IMR-90 (cell line): ENCODE measurements at regions not wholly inside any gene's neighbourhood (a gene's known extent, or its start where the extent isn't known, plus 50 kb on each side); places are given as distances from the start of the nearest gene placed in this dataset.
"Not testable (repeated sequence)": the region's sequence is repeated elsewhere in the genome, so short reads cannot be mapped to it uniquely, and the experiment has no call there.

Experiments used
- ATAC-seq: fragments of 200-7000 bp; cut with Tn5 transposase; 2 replicates; pipeline ENCODE4 v1.9.1; 2020; ENCODE audit warnings: low read depth, mild to moderate bottlenecking, moderate library complexity
- BruUV-seq: library from RNA; stranded (reverse); fragments of 400-500 nt; replicated peaks from 2 replicates; lab custom pipeline; 2021; lab: Mats Ljungman, UMichigan
- CTCF ChIA-PET: fragments of 300-600 bp; formaldehyde crosslinking; extraction: SDS; loops from one replicate; lab custom pipeline; 2021; ENCODE audit warnings: antibody characterized with exemption; lab: Yijun Ruan, JAX
- POLR2A ChIA-PET: fragments of 300-600 bp; sonication (Branson Sonifier 250); formaldehyde crosslinking; loops from one replicate; lab custom pipeline; 2022; ENCODE audit warnings: antibody characterized with exemption; ENCODE audit not compliant: unreplicated experiment; lab: Charles Lee
- DNase-seq: peaks from one replicate; pipeline ENCODE4 v3.0.0; 2013
- H2AFZ ChIP-seq: replicated peaks from 2 replicates; pipeline ENCODE3; 2013; ENCODE audit warnings: low read length, mild to moderate bottlenecking; ENCODE audit not compliant: poor library complexity
- H2AK5ac ChIP-seq: 2 replicates; pipeline ENCODE4 v1.6.1; 2013; ENCODE audit warnings: low read depth, low read length, inconsistent platforms
- H2AK9ac ChIP-seq: replicated peaks from 2 replicates; pipeline ENCODE3; 2013; ENCODE audit warnings: mild to moderate bottlenecking, low read depth, low read length, moderate library complexity; ENCODE audit not compliant: poor library complexity
- H2BK120ac ChIP-seq: 2 replicates; pipeline ENCODE4 v1.6.1; 2013; ENCODE audit warnings: low read depth, low read length, inconsistent platforms
- H2BK15ac ChIP-seq: 3 replicates; pipeline ENCODE4 v1.6.1; 2013; ENCODE audit warnings: low read depth, low read length, inconsistent platforms
- H2BK20ac ChIP-seq: 2 replicates; pipeline ENCODE4 v1.6.1; 2013; ENCODE audit warnings: low read depth, mild to moderate bottlenecking, inconsistent platforms, low read length, moderate library complexity
- H2BK5ac ChIP-seq: 2 replicates; pipeline ENCODE4 v1.6.1; 2013; ENCODE audit warnings: mild to moderate bottlenecking, low read depth, low read length, inconsistent platforms; ENCODE audit not compliant: poor library complexity, severe bottlenecking
- H3K14ac ChIP-seq: replicated peaks from 2 replicates; pipeline ENCODE4 v1.6.1; 2013; ENCODE audit warnings: low read depth, low read length, inconsistent platforms
- H3K18ac ChIP-seq: 2 replicates; pipeline ENCODE4 v1.6.1; 2013; ENCODE audit warnings: low read depth, low read length, control low read depth
- H3K23ac ChIP-seq: 2 replicates; pipeline ENCODE4 v1.6.1; 2013; ENCODE audit warnings: low read depth, low read length, inconsistent platforms
- H3K27ac ChIP-seq: 2 replicates; pipeline ENCODE4 v1.5.1; 2013; ENCODE audit warnings: mild to moderate bottlenecking, control low read depth, low read length; ENCODE audit not compliant: insufficient read depth
- H3K27me3 ChIP-seq: 2 replicates; pipeline ENCODE4 v1.6.1; 2013; ENCODE audit warnings: low read length; ENCODE audit not compliant: control insufficient read depth, insufficient read depth
- H3K36me3 ChIP-seq: 2 replicates; pipeline ENCODE4 v1.6.1; 2013; ENCODE audit warnings: low read length, mixed read lengths; ENCODE audit not compliant: control insufficient read depth, insufficient read depth
- H3K4ac ChIP-seq: 2 replicates; pipeline ENCODE4 v1.6.1; 2013; ENCODE audit warnings: low read depth, low read length, inconsistent platforms
- H3K4me1 ChIP-seq: 2 replicates; pipeline ENCODE4 v1.6.1; 2013; ENCODE audit warnings: low read length, mixed read lengths; ENCODE audit not compliant: control insufficient read depth, insufficient read depth
- H3K4me2 ChIP-seq: 2 replicates; pipeline ENCODE4 v1.6.1; 2013; ENCODE audit warnings: low read depth, mild to moderate bottlenecking, control low read depth, low read length, moderate library complexity
- H3K4me3 ChIP-seq: 2 replicates; pipeline ENCODE4 v1.5.1; 2013; ENCODE audit warnings: low read depth, mild to moderate bottlenecking, control low read depth, low read length, moderate library complexity; ENCODE audit not compliant: insufficient read depth
- H3K56ac ChIP-seq: 2 replicates; pipeline ENCODE4 v1.6.1; 2013; ENCODE audit warnings: low read length, inconsistent platforms; ENCODE audit not compliant: insufficient read depth; ENCODE audit errors: extremely low read depth
- H3K79me1 ChIP-seq, 2 experiments: 2 replicates each; pipeline ENCODE4 v1.6.1; 2013; ENCODE audit warnings: low read length in 2 of 2, inconsistent platforms in 1 of 2, low read depth in 1 of 2
- H3K9ac ChIP-seq: 2 replicates; pipeline ENCODE4 v1.6.1; 2013; ENCODE audit warnings: low read depth, low read length, control low read depth
- H3K9me1 ChIP-seq: 2 replicates; pipeline ENCODE4 v1.6.1; 2013; ENCODE audit warnings: low read length, inconsistent platforms; ENCODE audit not compliant: insufficient read depth
- H3K9me3 ChIP-seq: 2 replicates; pipeline ENCODE4 v1.6.1; 2013; ENCODE audit warnings: low read length; ENCODE audit not compliant: control insufficient read depth, insufficient read depth
- H4K20me1 ChIP-seq: 2 replicates; pipeline ENCODE4 v1.6.1; 2013; ENCODE audit warnings: low read length, inconsistent platforms; ENCODE audit not compliant: insufficient read depth
- H4K5ac ChIP-seq: 2 replicates; pipeline ENCODE4 v1.6.1; 2013; ENCODE audit warnings: mild to moderate bottlenecking, low read depth, low read length, control low read depth
- H4K8ac ChIP-seq, 2 experiments: 2 replicates each; pipeline ENCODE4 v1.6.1; 2013; ENCODE audit warnings: low read depth in 2 of 2, low read length in 2 of 2, control low read depth in 1 of 2, inconsistent platforms in 1 of 2
- H4K91ac ChIP-seq: 2 replicates; pipeline ENCODE4 v1.6.1; 2013; ENCODE audit warnings: low read depth, low read length, inconsistent platforms; ENCODE audit not compliant: insufficient read depth
- WGBS, 2 experiments: methylation state at CpG; one replicate each; pipeline versions ENCODE4 v1.1.5 to v1.1.7; 2013; ENCODE audit warnings: missing lambda C conversion rate in 2 of 2; ENCODE audit not compliant: insufficient read length in 1 of 2; ENCODE audit errors: extremely low coverage in 2 of 2; 5-methylcytosine and 5-hydroxymethylcytosine counted together
- dilution Hi-C: fragments of 300-500 bp; cut with HindIII; formaldehyde crosslinking; loops from one replicate; pipeline ENCODE4 v1.14.3; 2018; ENCODE audit warnings: low sequenced_read_pairs; ENCODE audit not compliant: unreplicated experiment
- in situ Hi-C: fragments of 300-500 bp; cut with MboI; formaldehyde crosslinking; loops from 3 replicates; pipeline ENCODE4 v1.14.3; 2019; ENCODE audit warnings: low sequenced_read_pairs, inconsistent platforms, mixed read lengths
- intact Hi-C: fragments of 100-400 bp; cut with micrococcal nuclease; formaldehyde crosslinking; loops from 2 replicates; pipeline ENCODE4 v1.10.0; 2022

- H3K56ac ChIP-seq, H3K14ac ChIP-seq, H2AK9ac ChIP-seq, in situ Hi-C loops, CTCF ChIA-PET, H3K27me3 ChIP-seq, H2AFZ ChIP-seq, DNase-seq, H3K9me3 ChIP-seq, H2BK5ac ChIP-seq, intact Hi-C loops, H4K91ac ChIP-seq, H4K5ac ChIP-seq, ATAC-seq, H3K79me1 ChIP-seq, H3K4me3 ChIP-seq, BruUV-seq, H3K4me2 ChIP-seq, H4K8ac ChIP-seq, dilution Hi-C loops, H3K4ac ChIP-seq, H2BK15ac ChIP-seq, H4K20me1 ChIP-seq, H3K27ac ChIP-seq, H3K4me1 ChIP-seq, POLR2A ChIA-PET, H2AK5ac ChIP-seq, H3K9ac ChIP-seq, H3K23ac ChIP-seq, H2BK20ac ChIP-seq, H3K9me1 ChIP-seq, H3K36me3 ChIP-seq, H3K18ac ChIP-seq, H2BK120ac ChIP-seq: not testable (repeated sequence)
- no CpG with 5 or more reads among the region's 27 CpGs for WGBS, 2 experiments
Observed at GRCh38 chr3:82584861-82585260, 823.4 kb upstream of the GBE1 start.

- H3K9me1 ChIP-seq, H2BK5ac ChIP-seq, DNase-seq, H2AK9ac ChIP-seq, H3K4me2 ChIP-seq, H3K27me3 ChIP-seq, H2BK120ac ChIP-seq, H4K5ac ChIP-seq, H2BK20ac ChIP-seq, H2AK5ac ChIP-seq, H3K4ac ChIP-seq, CTCF ChIA-PET, H3K36me3 ChIP-seq, ATAC-seq, H3K4me3 ChIP-seq, POLR2A ChIA-PET, dilution Hi-C loops, H4K8ac ChIP-seq, H2BK15ac ChIP-seq, H3K23ac ChIP-seq, BruUV-seq, H4K91ac ChIP-seq, H3K14ac ChIP-seq, H3K79me1 ChIP-seq, H3K9me3 ChIP-seq, H3K4me1 ChIP-seq, in situ Hi-C loops, H3K18ac ChIP-seq, intact Hi-C loops, H3K27ac ChIP-seq, H3K56ac ChIP-seq, H4K20me1 ChIP-seq, H3K9ac ChIP-seq, H2AFZ ChIP-seq: not testable (repeated sequence)
- 90% methylated on average over 2 of the region's 25 CpGs; no CpG with 5 or more reads in 1 of the 2 experiments for WGBS, 2 experiments
Observed at GRCh38 chr3:82584415-82584814, 823.0 kb upstream of the GBE1 start.
